IMR-90 (cell line): ENCODE measurements at regions not wholly inside any gene's neighbourhood (a gene's known extent, or its start where the extent isn't known, plus 50 kb on each side); places are given as distances from the start of the nearest gene placed in this dataset.

ENCODE experiments used
- ATAC-seq: fragments of 200-7000 bp; cut with Tn5 transposase; 2 replicates; pipeline ENCODE4 v1.9.1; 2020; ENCODE audit warnings: low read depth, mild to moderate bottlenecking, moderate library complexity
- BruUV-seq: library from RNA; stranded (reverse); fragments of 400-500 nt; replicated peaks from 2 replicates; lab custom pipeline; 2021; lab: Mats Ljungman, UMichigan
- CTCF ChIA-PET: fragments of 300-600 bp; formaldehyde crosslinking; extraction: SDS; loops from one replicate; lab custom pipeline; 2021; ENCODE audit warnings: antibody characterized with exemption; lab: Yijun Ruan, JAX
- POLR2A ChIA-PET: fragments of 300-600 bp; sonication (Branson Sonifier 250); formaldehyde crosslinking; loops from one replicate; lab custom pipeline; 2022; ENCODE audit warnings: antibody characterized with exemption; ENCODE audit not compliant: unreplicated experiment; lab: Charles Lee
- DNase-seq: peaks from one replicate; pipeline ENCODE4 v3.0.0; 2013
- H2AFZ ChIP-seq: replicated peaks from 2 replicates; pipeline ENCODE3; 2013; ENCODE audit warnings: low read length, mild to moderate bottlenecking; ENCODE audit not compliant: poor library complexity
- H2AK5ac ChIP-seq: 2 replicates; pipeline ENCODE4 v1.6.1; 2013; ENCODE audit warnings: low read depth, low read length, inconsistent platforms
- H2AK9ac ChIP-seq: replicated peaks from 2 replicates; pipeline ENCODE3; 2013; ENCODE audit warnings: mild to moderate bottlenecking, low read depth, low read length, moderate library complexity; ENCODE audit not compliant: poor library complexity
- H2BK120ac ChIP-seq: 2 replicates; pipeline ENCODE4 v1.6.1; 2013; ENCODE audit warnings: low read depth, low read length, inconsistent platforms
- H2BK15ac ChIP-seq: 3 replicates; pipeline ENCODE4 v1.6.1; 2013; ENCODE audit warnings: low read depth, low read length, inconsistent platforms
- H2BK20ac ChIP-seq: 2 replicates; pipeline ENCODE4 v1.6.1; 2013; ENCODE audit warnings: low read depth, mild to moderate bottlenecking, inconsistent platforms, low read length, moderate library complexity
- H2BK5ac ChIP-seq: 2 replicates; pipeline ENCODE4 v1.6.1; 2013; ENCODE audit warnings: mild to moderate bottlenecking, low read depth, low read length, inconsistent platforms; ENCODE audit not compliant: poor library complexity, severe bottlenecking
- H3K14ac ChIP-seq: replicated peaks from 2 replicates; pipeline ENCODE4 v1.6.1; 2013; ENCODE audit warnings: low read depth, low read length, inconsistent platforms
- H3K18ac ChIP-seq: 2 replicates; pipeline ENCODE4 v1.6.1; 2013; ENCODE audit warnings: low read depth, low read length, control low read depth
- H3K23ac ChIP-seq: 2 replicates; pipeline ENCODE4 v1.6.1; 2013; ENCODE audit warnings: low read depth, low read length, inconsistent platforms
- H3K27ac ChIP-seq: 2 replicates; pipeline ENCODE4 v1.5.1; 2013; ENCODE audit warnings: mild to moderate bottlenecking, control low read depth, low read length; ENCODE audit not compliant: insufficient read depth
- H3K27me3 ChIP-seq: 2 replicates; pipeline ENCODE4 v1.6.1; 2013; ENCODE audit warnings: low read length; ENCODE audit not compliant: control insufficient read depth, insufficient read depth
- H3K36me3 ChIP-seq: 2 replicates; pipeline ENCODE4 v1.6.1; 2013; ENCODE audit warnings: low read length, mixed read lengths; ENCODE audit not compliant: control insufficient read depth, insufficient read depth
- H3K4ac ChIP-seq: 2 replicates; pipeline ENCODE4 v1.6.1; 2013; ENCODE audit warnings: low read depth, low read length, inconsistent platforms
- H3K4me1 ChIP-seq: 2 replicates; pipeline ENCODE4 v1.6.1; 2013; ENCODE audit warnings: low read length, mixed read lengths; ENCODE audit not compliant: control insufficient read depth, insufficient read depth
- H3K4me2 ChIP-seq: 2 replicates; pipeline ENCODE4 v1.6.1; 2013; ENCODE audit warnings: low read depth, mild to moderate bottlenecking, control low read depth, low read length, moderate library complexity
- H3K4me3 ChIP-seq: 2 replicates; pipeline ENCODE4 v1.5.1; 2013; ENCODE audit warnings: low read depth, mild to moderate bottlenecking, control low read depth, low read length, moderate library complexity; ENCODE audit not compliant: insufficient read depth
- H3K56ac ChIP-seq: 2 replicates; pipeline ENCODE4 v1.6.1; 2013; ENCODE audit warnings: low read length, inconsistent platforms; ENCODE audit not compliant: insufficient read depth; ENCODE audit errors: extremely low read depth
- H3K79me1 ChIP-seq, 2 experiments: 2 replicates each; pipeline ENCODE4 v1.6.1; 2013; ENCODE audit warnings: low read length in 2 of 2, inconsistent platforms in 1 of 2, low read depth in 1 of 2
- H3K9ac ChIP-seq: 2 replicates; pipeline ENCODE4 v1.6.1; 2013; ENCODE audit warnings: low read depth, low read length, control low read depth
- H3K9me1 ChIP-seq: 2 replicates; pipeline ENCODE4 v1.6.1; 2013; ENCODE audit warnings: low read length, inconsistent platforms; ENCODE audit not compliant: insufficient read depth
- H3K9me3 ChIP-seq: 2 replicates; pipeline ENCODE4 v1.6.1; 2013; ENCODE audit warnings: low read length; ENCODE audit not compliant: control insufficient read depth, insufficient read depth
- H4K20me1 ChIP-seq: 2 replicates; pipeline ENCODE4 v1.6.1; 2013; ENCODE audit warnings: low read length, inconsistent platforms; ENCODE audit not compliant: insufficient read depth
- H4K5ac ChIP-seq: 2 replicates; pipeline ENCODE4 v1.6.1; 2013; ENCODE audit warnings: mild to moderate bottlenecking, low read depth, low read length, control low read depth
- H4K8ac ChIP-seq, 2 experiments: 2 replicates each; pipeline ENCODE4 v1.6.1; 2013; ENCODE audit warnings: low read depth in 2 of 2, low read length in 2 of 2, control low read depth in 1 of 2, inconsistent platforms in 1 of 2
- H4K91ac ChIP-seq: 2 replicates; pipeline ENCODE4 v1.6.1; 2013; ENCODE audit warnings: low read depth, low read length, inconsistent platforms; ENCODE audit not compliant: insufficient read depth
- CHD1 ChIP-seq: IDR thresholded peaks from 2 replicates; pipeline ENCODE4 v1.6.1; 2012; ENCODE audit warnings: low read depth, low read length, improper control_type of control experiment
- MAFK ChIP-seq: IDR thresholded peaks from 2 replicates; pipeline ENCODE4 v1.6.1; 2012; ENCODE audit warnings: low read depth, low read length, improper control_type of control experiment
- MAZ ChIP-seq: IDR thresholded peaks from 2 replicates; pipeline ENCODE4 v1.6.1; 2012; ENCODE audit warnings: low read depth, mild to moderate bottlenecking, low read length, improper control_type of control experiment, moderate library complexity, borderline replicate concordance
- NFE2L2 ChIP-seq: fragments of 150-350 bp; IDR thresholded peaks from 2 replicates; pipeline ENCODE4 v1.6.1; 2016; ENCODE audit warnings: low read depth, mild to moderate bottlenecking, low read length
- RAD21 ChIP-seq: IDR thresholded peaks from 2 replicates; pipeline ENCODE4 v1.6.1; 2012; ENCODE audit warnings: low read length, improper control_type of control experiment
- RFX5 ChIP-seq: IDR thresholded peaks from 2 replicates; pipeline ENCODE4 v1.8.0; 2012; ENCODE audit warnings: low read depth, mild to moderate bottlenecking, low read length, moderate library complexity
- SMC3 ChIP-seq: fragments of 150-350 bp; IDR thresholded peaks from 2 replicates; pipeline ENCODE4 v1.6.1; 2016; ENCODE audit warnings: low read depth, mild to moderate bottlenecking, antibody characterized with exemption, low read length, moderate library complexity
- WGBS, 2 experiments: methylation state at CpG; one replicate each; pipeline versions ENCODE4 v1.1.5 to v1.1.7; 2013; ENCODE audit warnings: missing lambda C conversion rate in 2 of 2; ENCODE audit not compliant: insufficient read length in 1 of 2; ENCODE audit errors: extremely low coverage in 2 of 2; 5-methylcytosine and 5-hydroxymethylcytosine counted together
- dilution Hi-C: fragments of 300-500 bp; cut with HindIII; formaldehyde crosslinking; loops from one replicate; pipeline ENCODE4 v1.14.3; 2018; ENCODE audit warnings: low sequenced_read_pairs; ENCODE audit not compliant: unreplicated experiment
- in situ Hi-C: fragments of 300-500 bp; cut with MboI; formaldehyde crosslinking; loops from 3 replicates; pipeline ENCODE4 v1.14.3; 2019; ENCODE audit warnings: low sequenced_read_pairs, inconsistent platforms, mixed read lengths
- intact Hi-C: fragments of 100-400 bp; cut with micrococcal nuclease; formaldehyde crosslinking; loops from 2 replicates; pipeline ENCODE4 v1.10.0; 2022

- H3K9ac ChIP-seq = no peak overlapping the region
- BruUV-seq = no TSS peak
- intact Hi-C loops = no loop called here
Measured at GRCh38 chr1:80221319-80221718, 1214.8 kb upstream of the ADGRL4 start.

More at GRCh38 chr1:80221319-80221718, 1214.8 kb upstream of the ADGRL4 start:
- DNase-seq (no peak), ATAC-seq (no peak)
- no peak overlapping the region for H3K27ac ChIP-seq
- no peak overlapping the region for H4K5ac ChIP-seq
- H2AK9ac ChIP-seq = no peak overlapping the region
- H3K9me1 ChIP-seq = no peaks in the 10 kb centered on the region
- no peak overlapping the region for H2AK5ac ChIP-seq
- H3K56ac ChIP-seq = no peak overlapping the region
- H4K20me1 ChIP-seq = no peaks in the 10 kb centered on the region
- in situ Hi-C loops (no loop called here), dilution Hi-C loops (no loop called here)
- CTCF ChIA-PET = no interaction called here
- H3K4me3 ChIP-seq = no peak overlapping the region
- no CpG with 5 or more reads among the region's 4 CpGs for WGBS, 2 experiments
- H3K4ac ChIP-seq = no peak overlapping the region
- no peak overlapping the region for H4K8ac ChIP-seq
- H3K79me1 ChIP-seq = no peaks in the 10 kb centered on the region
- no peak overlapping the region for H3K14ac ChIP-seq
- H3K4me2 ChIP-seq = no peak overlapping the region
- H3K9me3 ChIP-seq = no peaks in the 10 kb centered on the region
- H4K91ac ChIP-seq = no peak overlapping the region
- no peak overlapping the region for H2BK20ac ChIP-seq
- H3K36me3 ChIP-seq = no peaks in the 10 kb centered on the region
- H3K4me1 ChIP-seq = no peaks in the 10 kb centered on the region
- no peak overlapping the region for H2AFZ ChIP-seq
- no peak overlapping the region for H2BK120ac ChIP-seq
- no peak overlapping the region for H2BK5ac ChIP-seq
- H3K23ac ChIP-seq = no peak overlapping the region
- H2BK15ac ChIP-seq = no peak overlapping the region
- no peak overlapping the region for H3K18ac ChIP-seq
- POLR2A ChIA-PET = no interaction called here
- H3K27me3 ChIP-seq = no peaks in the 10 kb centered on the region
- TF ChIP-seq MAFK (no peak), RAD21 (no peak), RFX5 (no peak), NFE2L2 (no peak), SMC3 (no peak), CHD1 (no peak), MAZ (no peak)
